ENCODE measurements at regions not wholly inside any gene's neighbourhood (a gene's known extent, or its start where the extent isn't known, plus 50 kb on each side); places are given as distances from the start of the nearest gene placed in this dataset.

DNA sequence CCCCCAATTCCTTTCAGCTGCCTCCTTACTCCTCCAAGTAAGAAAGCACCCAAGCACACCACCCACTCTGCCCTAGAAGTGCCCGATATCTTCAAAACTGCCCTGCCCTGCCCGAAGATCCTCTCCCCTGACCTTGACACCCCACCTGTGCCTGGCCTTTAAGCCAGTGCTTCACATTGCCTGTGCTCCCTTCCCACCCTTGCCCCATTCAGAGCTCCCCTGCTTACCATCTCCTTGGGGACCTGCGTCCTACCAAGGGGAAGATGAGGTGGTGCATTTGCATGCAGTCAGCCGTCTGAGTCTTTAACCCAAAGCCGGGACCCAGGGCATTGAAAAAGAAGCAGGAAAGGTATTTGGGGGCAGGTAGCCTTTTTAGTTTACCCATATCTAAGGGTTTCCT, 73.5 kb upstream of the SLCO3A1 start:
- TF ChIP-seq, protein P1, sequence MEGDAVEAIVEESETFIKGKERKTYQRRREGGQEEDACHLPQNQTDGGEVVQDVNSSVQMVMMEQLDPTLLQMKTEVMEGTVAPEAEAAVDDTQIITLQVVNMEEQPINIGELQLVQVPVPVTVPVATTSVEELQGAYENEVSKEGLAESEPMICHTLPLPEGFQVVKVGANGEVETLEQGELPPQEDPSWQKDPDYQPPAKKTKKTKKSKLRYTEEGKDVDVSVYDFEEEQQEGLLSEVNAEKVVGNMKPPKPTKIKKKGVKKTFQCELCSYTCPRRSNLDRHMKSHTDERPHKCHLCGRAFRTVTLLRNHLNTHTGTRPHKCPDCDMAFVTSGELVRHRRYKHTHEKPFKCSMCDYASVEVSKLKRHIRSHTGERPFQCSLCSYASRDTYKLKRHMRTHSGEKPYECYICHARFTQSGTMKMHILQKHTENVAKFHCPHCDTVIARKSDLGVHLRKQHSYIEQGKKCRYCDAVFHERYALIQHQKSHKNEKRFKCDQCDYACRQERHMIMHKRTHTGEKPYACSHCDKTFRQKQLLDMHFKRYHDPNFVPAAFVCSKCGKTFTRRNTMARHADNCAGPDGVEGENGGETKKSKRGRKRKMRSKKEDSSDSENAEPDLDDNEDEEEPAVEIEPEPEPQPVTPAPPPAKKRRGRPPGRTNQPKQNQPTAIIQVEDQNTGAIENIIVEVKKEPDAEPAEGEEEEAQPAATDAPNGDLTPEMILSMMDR (conservative IDR thresholded peaks at IDR 0.05; ENCODE audit: low read depth in 2 of 2), result no peak
- TF ChIP-seq EZH2 (IDR thresholded peaks at IDR 0.05; ENCODE audit: low read depth, unreplicated experiment) (no peak), EZH2phosphoT487 (IDR thresholded peaks at IDR 0.05; ENCODE audit: unreplicated experiment) (no peak), POLR2AphosphoS5 (IDR thresholded peaks at IDR 0.05; ENCODE audit: low read depth) (no peak)
